ENCODE measurements at regions not wholly inside any gene's neighbourhood (a gene's known extent, or its start where the extent isn't known, plus 50 kb on each side); places are given as distances from the start of the nearest gene placed in this dataset.

- no peak overlapping the region for H3K27ac ChIP-seq
- TF ChIP-seq ZFX (IDR thresholded peaks at IDR 0.05) (no peak), CTCF (conservative IDR thresholded peaks at IDR 0.05) (no peak)
Measured at GRCh38 chr10:43753397-43754061, 104.8 kb upstream of the ZNF32 start.

GRCh38 chr10:43752682-43753081, 104.0 kb upstream of the ZNF32 start:
- H3K27ac ChIP-seq = no peak overlapping the region
- no peak for TF ChIP-seq CTCF (conservative IDR thresholded peaks at IDR 0.05)
- TF ChIP-seq ZFX (IDR thresholded peaks at IDR 0.05) = no peak

- H3K27ac ChIP-seq = no peak overlapping the region
- TF ChIP-seq ZFX (IDR thresholded peaks at IDR 0.05) = no peak
Measured at GRCh38 chr10:43751646-43752045, 103.0 kb upstream of the ZNF32 start.

GRCh38 chr10:43749940-43750552, 101.4 kb upstream of the ZNF32 start:
- TF ChIP-seq CTCF (conservative IDR thresholded peaks at IDR 0.05) (no peak), ZFX (IDR thresholded peaks at IDR 0.05) (no peak)
- no peak overlapping the region for H3K27ac ChIP-seq

GRCh38 chr10:43749145-43749576, 100.5 kb upstream of the ZNF32 start:
- H3K27ac ChIP-seq = no peak overlapping the region
- TF ChIP-seq ZFX (IDR thresholded peaks at IDR 0.05) (no peak), CTCF (conservative IDR thresholded peaks at IDR 0.05) (no peak)

GRCh38 chr10:43748560-43748959, 99.9 kb upstream of the ZNF32 start:
- H3K27ac ChIP-seq = no peak overlapping the region
- TF ChIP-seq CTCF (conservative IDR thresholded peaks at IDR 0.05) (no peak), ZFX (IDR thresholded peaks at IDR 0.05) (no peak)

- no peak overlapping the region for H3K27ac ChIP-seq
- TF ChIP-seq CTCF (conservative IDR thresholded peaks at IDR 0.05) (no peak), ZFX (IDR thresholded peaks at IDR 0.05) (no peak)
Measured at GRCh38 chr10:43746906-43747305, 98.2 kb upstream of the ZNF32 start.

GRCh38 chr10:43739161-43739560, 90.5 kb upstream of the ZNF32 start:
- H3K27ac ChIP-seq = no peak overlapping the region
- no peak for TF ChIP-seq ZFX (IDR thresholded peaks at IDR 0.05)
- TF ChIP-seq CTCF (conservative IDR thresholded peaks at IDR 0.05) = no peak
